Right lobe of liver (tissue), 6 donors: ENCODE measurements at regions not wholly inside any gene's neighbourhood (a gene's known extent, or its start where the extent isn't known, plus 50 kb on each side); places are given as distances from the start of the nearest gene placed in this dataset.

Source experiments
- ATAC-seq, 4 donors: fragments of 200-7000 bp; cut with Tn5 transposase; one replicate each; pipeline ENCODE4 v1.9.1; 2020; ENCODE audit warnings: mild to moderate bottlenecking in 4 of 4, moderate library complexity in 4 of 4
- DNase-seq, 3 donors: peaks; one replicate each; pipeline ENCODE4 v3.0.0-alpha.2; 2020
- H3K27ac ChIP-seq, 3 donors: fragments of 200-600 bp; one replicate each; pipeline ENCODE4 v1.8.0; 2022
- H3K27me3 ChIP-seq, 2 donors: fragments of 200-600 bp; one replicate each; pipeline ENCODE4 v1.8.0; 2022
- H3K36me3 ChIP-seq, 4 donors: fragments of 200-600 bp; sonication (generic) in 1 of 4; one replicate each; pipeline versions ENCODE4 v1.5.1 to v1.8.0; 2017 to 2022; ENCODE audit warnings: control low read depth in 1 of 4
- H3K4me1 ChIP-seq, 4 donors: fragments of 200-600 bp; sonication (generic) in 1 of 4; one replicate each; pipeline versions ENCODE4 v1.5.1 to v1.8.0; 2017 to 2022; ENCODE audit warnings: control low read depth in 1 of 4
- H3K4me3 ChIP-seq, 3 donors: fragments of 200-600 bp; one replicate each; pipeline ENCODE4 v1.8.0; 2022
- H3K9me3 ChIP-seq, 4 donors: fragments of 200-600 bp; sonication (generic) in 1 of 4; one replicate each; pipeline versions ENCODE4 v1.5.1 to v1.8.0; 2017 to 2022; ENCODE audit warnings: control low read depth in 1 of 4
- CTCF ChIP-seq, 4 donors: fragments of 200-600 bp in 3 of 4; fragments of 450-650 bp in 1 of 4; IDR thresholded peaks; one replicate each; pipeline versions ENCODE4 v1.5.1 to v1.8.0; 2016 to 2022; ENCODE audit warnings: antibody characterized with exemption in 4 of 4, mild to moderate bottlenecking in 2 of 4
- POLR2A ChIP-seq: fragments of 450-650 bp; IDR thresholded peaks from one replicate; pipeline ENCODE4 v1.6.1; 2017; ENCODE audit warnings: antibody characterized with exemption, mild to moderate bottlenecking
- WGBS: methylation state at CpG from one replicate; pipeline ENCODE4 v1.1.6; 2018; ENCODE audit warnings: low coverage, low lambda C conversion rate; ENCODE audit not compliant: insufficient coverage; ENCODE audit errors: missing lambda C conversion rate; 5-methylcytosine and 5-hydroxymethylcytosine counted together
- intact Hi-C, 2 donors: fragments of 100-400 bp; cut with DNase I; formaldehyde crosslinking; loops; one replicate each; pipeline versions ENCODE4 v1.11.2 to v1.14.1; 2022
- donor health status: DM: no; HTN: yes; CAD: no.
- donor health status: DM: no; HTN: no; CAD: no.
- donor health status: DM: no; HTN: no; CAD: no.
- donor health status: DM: no; HTN: yes; CAD: no.
- donor health status: DM: no; HTN: yes; CAD: no.

DNA sequence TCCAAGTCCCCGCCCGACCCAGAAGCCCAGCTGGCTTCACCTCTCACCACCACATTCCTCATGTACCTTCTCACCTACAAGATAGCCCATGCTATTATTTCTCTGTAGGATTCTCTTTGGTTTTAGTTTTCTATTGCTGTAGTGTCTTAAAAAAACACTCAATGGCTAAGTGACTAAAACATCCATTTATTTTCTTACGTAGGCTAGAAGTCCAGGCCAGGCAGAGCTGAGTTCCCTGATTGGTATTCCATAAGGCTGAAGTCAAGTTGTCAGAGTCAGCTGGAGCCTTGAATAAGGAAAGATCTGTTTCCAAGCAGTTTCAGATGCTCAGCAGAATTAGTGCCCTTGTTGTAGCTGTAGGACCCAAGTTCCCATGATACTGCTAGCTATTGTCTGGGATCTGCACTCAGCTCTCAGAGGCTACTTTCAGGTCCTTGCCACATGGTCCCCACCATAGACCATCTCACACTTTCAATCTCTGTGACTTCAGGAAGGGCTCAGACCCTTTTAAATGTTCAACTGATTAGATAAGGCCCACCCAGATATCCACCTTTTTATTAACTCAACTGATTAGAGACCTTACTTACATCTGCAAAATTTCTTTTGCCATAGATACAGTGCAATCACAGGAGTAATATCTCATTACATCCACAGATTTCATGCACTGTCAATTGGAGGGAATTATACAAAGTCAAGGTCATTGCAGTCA lies 371.0 kb downstream of the TGFB2 start:
- intact Hi-C loops = no loop called here
- no peaks in the 10 kb centered on the region for H3K4me1 ChIP-seq
- WGBS = 92% methylated on average over 3 of the region's 3 CpGs
- no peak overlapping the region for H3K4me3 ChIP-seq
- no peaks in the 10 kb centered on the region for H3K27me3 ChIP-seq
- no peak for TF ChIP-seq POLR2A
- no peak for TF ChIP-seq CTCF (IDR thresholded peaks at IDR 0.05)
- no peak overlapping the region for H3K27ac ChIP-seq
- no peak for DNase-seq
- H3K36me3 ChIP-seq = no peaks in the 10 kb centered on the region
- no peak for ATAC-seq
- no peaks in the 10 kb centered on the region for H3K9me3 ChIP-seq

DNA sequence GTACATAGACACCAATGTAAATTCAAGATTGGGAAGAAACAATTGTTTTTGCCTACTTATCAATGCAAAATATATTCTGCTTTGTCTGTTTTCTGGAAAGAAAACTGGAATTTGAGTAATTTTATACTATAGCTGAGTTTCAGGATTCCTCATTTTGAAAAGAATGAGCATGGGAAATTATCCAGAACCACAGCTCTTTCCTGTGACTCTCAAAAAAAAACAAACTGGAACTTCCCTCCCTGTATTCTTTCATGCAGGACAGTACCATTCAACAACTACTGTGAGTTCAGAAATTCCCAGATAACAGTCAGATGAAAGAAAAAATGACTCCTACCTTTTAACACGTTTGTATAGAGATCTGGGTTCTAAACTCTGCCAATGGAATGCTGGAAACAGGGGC lies 372.4 kb downstream of the TGFB2 start:
- H3K4me3 ChIP-seq = no peak overlapping the region
- intact Hi-C loops = no loop called here

DNA sequence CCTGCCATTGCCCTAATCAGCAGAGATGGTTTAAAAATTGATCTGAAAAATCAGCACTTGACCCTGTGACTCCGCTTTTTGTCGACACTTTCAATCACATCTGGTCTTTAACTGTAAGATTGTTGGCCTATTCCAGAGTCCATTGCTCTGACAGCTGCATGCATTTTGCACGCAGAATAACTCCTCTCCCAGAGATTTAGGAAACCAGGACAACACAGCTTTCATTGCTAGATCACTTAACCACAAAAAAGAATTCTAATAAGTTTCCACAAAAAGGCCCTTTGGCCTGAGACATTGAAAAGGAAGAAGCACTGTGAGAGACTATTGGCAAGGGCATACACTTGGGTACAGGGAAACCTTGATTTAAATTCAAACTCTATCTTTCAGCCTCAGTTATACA lies 373.1 kb downstream of the TGFB2 start:
- TF ChIP-seq CTCF (IDR thresholded peaks at IDR 0.05) (no peak), POLR2A (no peak)
- 65% methylated on average over 3 of the region's 3 CpGs for WGBS
- no peak overlapping the region for H3K27ac ChIP-seq
- intact Hi-C loops = no loop called here
- no peaks in the 10 kb centered on the region for H3K4me1 ChIP-seq
- no peaks in the 10 kb centered on the region for H3K9me3 ChIP-seq
- H3K36me3 ChIP-seq = no peaks in the 10 kb centered on the region
- DNase-seq (no peak), ATAC-seq (no peak)
- no peak overlapping the region for H3K4me3 ChIP-seq
- no peaks in the 10 kb centered on the region for H3K27me3 ChIP-seq

More for the DNA sequence above, 372.4 kb downstream of the TGFB2 start:
- H3K9me3 ChIP-seq = no peaks in the 10 kb centered on the region
- WGBS = 0% methylated on average over 1 of the region's 1 CpG
- TF ChIP-seq POLR2A (no peak), CTCF (IDR thresholded peaks at IDR 0.05) (no peak)
- DNase-seq (no peak), ATAC-seq (no peak)
- H3K4me1 ChIP-seq = no peaks in the 10 kb centered on the region
- no peaks in the 10 kb centered on the region for H3K27me3 ChIP-seq
- no peaks in the 10 kb centered on the region for H3K36me3 ChIP-seq
- H3K27ac ChIP-seq = no peak overlapping the region

DNA sequence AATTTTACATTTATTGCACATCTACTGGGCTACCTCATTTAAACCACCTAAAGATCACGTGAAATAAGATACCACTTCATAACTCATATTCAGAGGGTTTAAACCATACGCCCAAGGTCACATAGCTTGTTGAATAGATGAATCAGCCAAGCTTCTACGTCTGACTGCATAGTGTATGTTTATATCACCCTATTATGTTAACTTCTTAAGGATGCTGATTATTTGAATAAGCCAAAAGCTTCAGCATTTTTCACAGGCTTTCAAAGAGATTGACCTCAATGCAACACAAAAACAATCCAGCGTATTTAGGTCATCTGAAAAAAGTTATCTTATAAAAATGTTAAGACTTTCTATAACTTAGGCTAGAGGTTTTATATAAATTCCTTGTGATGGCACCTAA lies 373.8 kb downstream of the TGFB2 start:
- Histone ChIP-seq H3K27ac (no peak overlapping the region), H3K36me3 (no peaks in the 10 kb centered on the region), H3K4me3 (no peak overlapping the region), H3K9me3 (no peaks in the 10 kb centered on the region), H3K27me3 (no peaks in the 10 kb centered on the region), H3K4me1 (no peaks in the 10 kb centered on the region)
- intact Hi-C loops = no loop called here
- DNase-seq (no peak), ATAC-seq (no peak)
- TF ChIP-seq CTCF (IDR thresholded peaks at IDR 0.05) (no peak), POLR2A (no peak)
- 64% methylated on average over 4 of the region's 4 CpGs for WGBS
